C4-2B (cell line): ENCODE measurements at regions not wholly inside any gene's neighbourhood (a gene's known extent, or its start where the extent isn't known, plus 50 kb on each side); places are given as distances from the start of the nearest gene placed in this dataset.

ENCODE experiments used
- CTCF ChIP-seq: fragments of 450-650 bp; conservative IDR thresholded peaks from 2 replicates; pipeline ENCODE4 v1.5.1; 2017; ENCODE audit warnings: mild to moderate bottlenecking
- ZFX ChIP-seq: fragments of 450-650 bp; IDR thresholded peaks from 2 replicates; pipeline ENCODE4 v1.6.1; 2017

- TF ChIP-seq CTCF (no peak), ZFX (no peak)
These were observed 436.4 kb downstream of the EPHA4 start for GRCh38 chr2:221135699-221136098.
